ENCODE measurements at regions not wholly inside any gene's neighbourhood (a gene's known extent, or its start where the extent isn't known, plus 50 kb on each side); places are given as distances from the start of the nearest gene placed in this dataset.
"Not testable (repeated sequence)": the region's sequence is repeated elsewhere in the genome, so short reads cannot be mapped to it uniquely, and the experiment has no call there.

- no peak overlapping the region for H3K27ac ChIP-seq
- DNase-seq = no peak
- no peak overlapping the region for H3K4me3 ChIP-seq
- no peaks in the 10 kb centered on the region for H3K27me3 ChIP-seq (replicated peaks in 1 of 7)
- no peaks in the 10 kb centered on the region for H3K4me1 ChIP-seq
- intact Hi-C loops (cut with DNase I; ENCODE audit: low total_unique reads) = no loop called here
- H3K36me3 ChIP-seq = no peaks in the 10 kb centered on the region
- WGBS, 5 donors = 78 to 83% (median 82%) methylated on average over 3 of the region's 3 CpGs
- TF ChIP-seq, protein P1, sequence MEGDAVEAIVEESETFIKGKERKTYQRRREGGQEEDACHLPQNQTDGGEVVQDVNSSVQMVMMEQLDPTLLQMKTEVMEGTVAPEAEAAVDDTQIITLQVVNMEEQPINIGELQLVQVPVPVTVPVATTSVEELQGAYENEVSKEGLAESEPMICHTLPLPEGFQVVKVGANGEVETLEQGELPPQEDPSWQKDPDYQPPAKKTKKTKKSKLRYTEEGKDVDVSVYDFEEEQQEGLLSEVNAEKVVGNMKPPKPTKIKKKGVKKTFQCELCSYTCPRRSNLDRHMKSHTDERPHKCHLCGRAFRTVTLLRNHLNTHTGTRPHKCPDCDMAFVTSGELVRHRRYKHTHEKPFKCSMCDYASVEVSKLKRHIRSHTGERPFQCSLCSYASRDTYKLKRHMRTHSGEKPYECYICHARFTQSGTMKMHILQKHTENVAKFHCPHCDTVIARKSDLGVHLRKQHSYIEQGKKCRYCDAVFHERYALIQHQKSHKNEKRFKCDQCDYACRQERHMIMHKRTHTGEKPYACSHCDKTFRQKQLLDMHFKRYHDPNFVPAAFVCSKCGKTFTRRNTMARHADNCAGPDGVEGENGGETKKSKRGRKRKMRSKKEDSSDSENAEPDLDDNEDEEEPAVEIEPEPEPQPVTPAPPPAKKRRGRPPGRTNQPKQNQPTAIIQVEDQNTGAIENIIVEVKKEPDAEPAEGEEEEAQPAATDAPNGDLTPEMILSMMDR (IDR thresholded peaks at IDR 0.05 in 8 of 11, conservative IDR thresholded peaks at IDR 0.05 in 3 of 11) = no peak
- TF ChIP-seq POLR2A (IDR thresholded peaks at IDR 0.05) (no peak), POLR2AphosphoS5 (IDR thresholded peaks at IDR 0.05) (no peak)
- no peaks in the 10 kb centered on the region for H3K9me3 ChIP-seq
Observed at GRCh38 chr3:3302964-3303363, 123.5 kb upstream of the CRBN start.

DNA sequence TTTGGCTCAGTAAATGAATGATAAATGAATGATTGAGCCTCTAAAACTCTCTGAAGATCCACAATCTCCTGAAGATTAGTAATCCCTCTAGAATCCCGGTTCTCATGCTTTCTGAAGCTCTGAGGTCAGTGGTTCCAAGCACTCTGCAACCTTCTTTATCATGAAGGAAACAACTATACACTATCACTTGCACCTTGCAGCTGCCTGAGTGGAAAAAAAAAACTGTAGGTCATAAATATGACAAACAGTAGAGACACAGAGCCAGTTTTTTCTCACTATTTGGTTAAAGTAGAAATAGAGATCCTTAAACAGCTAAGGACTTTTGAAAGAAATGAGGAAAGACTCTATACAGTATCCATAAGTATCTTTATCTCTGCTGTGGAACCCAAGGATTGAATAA lies 122.0 kb upstream of the CRBN start:
- H3K4me3 ChIP-seq = no peak overlapping the region
- no peaks in the 10 kb centered on the region for H3K4me1 ChIP-seq
- H3K27ac ChIP-seq = no peak overlapping the region
- H3K36me3 ChIP-seq = no peaks in the 10 kb centered on the region
- H3K9me3 ChIP-seq = peaks cover 0 to under 1% (median 0%) of the 10 kb centered on the region in 8 donors
- WGBS, 5 donors = 26 to 40% (median 27%) methylated on average over 1 of the region's 1 CpG
- intact Hi-C loops (cut with DNase I; ENCODE audit: low total_unique reads) = no loop called here
- TF ChIP-seq POLR2AphosphoS5 (IDR thresholded peaks at IDR 0.05) (no peak), POLR2A (IDR thresholded peaks at IDR 0.05) (no peak)
- TF ChIP-seq, protein P1 (IDR thresholded peaks at IDR 0.05 in 8 of 11, conservative IDR thresholded peaks at IDR 0.05 in 3 of 11) = no peak
- no peak for DNase-seq
- H3K27me3 ChIP-seq (replicated peaks in 1 of 7) = no peaks in the 10 kb centered on the region

DNA sequence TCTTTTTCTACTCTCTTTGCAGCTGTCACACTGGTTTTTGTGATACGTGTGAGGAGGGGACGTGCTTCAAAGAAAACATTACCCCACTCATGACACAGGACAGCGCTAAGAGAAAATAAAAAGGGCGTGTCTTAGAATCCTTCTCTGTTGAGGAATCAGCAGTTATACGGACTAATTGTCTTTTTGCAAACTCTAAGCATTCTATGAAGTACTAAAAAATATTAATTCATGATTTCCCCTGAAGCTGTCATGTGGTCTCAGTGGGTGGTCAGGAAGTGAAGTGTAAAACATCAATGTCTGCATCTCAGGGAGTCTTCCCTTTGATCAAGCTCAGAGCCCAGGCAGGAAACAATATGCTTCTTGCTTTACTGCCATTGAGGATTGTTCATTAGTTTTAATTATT lies 117.5 kb upstream of the CRBN start:
- TF ChIP-seq POLR2AphosphoS5 (IDR thresholded peaks at IDR 0.05) = no peak
- TF ChIP-seq POLR2A (IDR thresholded peaks at IDR 0.05) = no peak
- TF ChIP-seq, protein P1 (IDR thresholded peaks at IDR 0.05 in 8 of 11, conservative IDR thresholded peaks at IDR 0.05 in 3 of 11) = no peak
- Histone ChIP-seq H3K4me3 (no peak overlapping the region), H3K36me3 (no peaks in the 10 kb centered on the region), H3K9me3 (peaks cover 0 to 22% (median 17%) of the 10 kb centered on the region in 8 donors), H3K27me3 (replicated peaks in 1 of 7) (no peaks in the 10 kb centered on the region), H3K4me1 (no peaks in the 10 kb centered on the region), H3K27ac (no peak overlapping the region)
- intact Hi-C loops (cut with DNase I; ENCODE audit: low total_unique reads) = no loop called here
- 35 to 60% (median 47%) methylated on average over 5 of the region's 5 CpGs for WGBS, 5 donors
- DNase-seq = no peak

DNA sequence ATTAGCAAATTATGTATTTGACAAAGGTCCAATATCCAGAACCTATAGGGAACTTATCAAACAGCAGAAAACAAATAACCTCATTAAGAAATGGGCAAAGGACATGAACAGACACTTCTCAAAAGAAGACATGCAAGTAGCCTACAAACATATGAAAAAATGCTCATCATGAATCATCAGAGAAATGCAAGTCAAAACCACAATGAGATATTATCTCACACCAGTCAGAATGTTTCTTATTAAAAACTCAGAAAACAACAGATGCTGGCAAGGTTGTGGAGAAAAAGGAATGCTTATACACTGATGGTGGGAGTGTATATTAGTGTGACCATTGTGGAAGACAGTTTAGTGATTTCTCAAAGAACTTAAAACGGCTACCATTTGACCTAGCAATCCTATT lies 116.1 kb upstream of the CRBN start:
- intact Hi-C loops (cut with DNase I; ENCODE audit: low total_unique reads) = no loop called here
- Histone ChIP-seq H3K27ac (no peak overlapping the region), H3K36me3 (no peaks in the 10 kb centered on the region), H3K4me3 (no peak overlapping the region), H3K4me1 (no peaks in the 10 kb centered on the region), H3K9me3 (peaks cover 0 to 30% (median 20%) of the 10 kb centered on the region in 8 donors), H3K27me3 (replicated peaks in 1 of 7) (no peaks in the 10 kb centered on the region)
- no peak for DNase-seq
- TF ChIP-seq, protein P1 (IDR thresholded peaks at IDR 0.05 in 8 of 11, conservative IDR thresholded peaks at IDR 0.05 in 3 of 11) = no peak
- no peak for TF ChIP-seq POLR2AphosphoS5 (IDR thresholded peaks at IDR 0.05)
- no peak for TF ChIP-seq POLR2A (IDR thresholded peaks at IDR 0.05)
- 68 to 92% (median 90%) methylated on average over 1 of the region's 1 CpG for WGBS, 5 donors

- H3K36me3 ChIP-seq; H3K4me1 ChIP-seq; H3K27me3 ChIP-seq (replicated peaks in 1 of 7); H3K27ac ChIP-seq; intact Hi-C loops (cut with DNase I; ENCODE audit: low total_unique reads); H3K4me3 ChIP-seq; DNase-seq: not testable (repeated sequence)
- 60 to 75% (median 71%) methylated on average over 3 of the region's 3 CpGs for WGBS, 5 donors
- H3K9me3 ChIP-seq = peaks cover 0 to 30% (median 21%) of the 10 kb centered on the region in 8 donors
Observed at GRCh38 chr3:3291756-3292283, 112.3 kb upstream of the CRBN start.
